Caco-2 (cell line): ENCODE measurements at regions not wholly inside any gene's neighbourhood (a gene's known extent, or its start where the extent isn't known, plus 50 kb on each side); places are given as distances from the start of the nearest gene placed in this dataset.

Experiments
- BruUV-seq: library from RNA; stranded (reverse); fragments of 400-500 nt; replicated peaks from 2 replicates; lab custom pipeline; 2021; lab: Mats Ljungman, UMichigan
- CTCF ChIA-PET: fragments of 300-600 bp; sonication (Branson Sonifier 250); formaldehyde crosslinking; loops from one replicate; lab custom pipeline; 2022; ENCODE audit warnings: antibody characterized with exemption; lab: Charles Lee
- POLR2A ChIA-PET: fragments of 300-600 bp; sonication (Branson Sonifier 250); formaldehyde crosslinking; loops from one replicate; lab custom pipeline; 2022; ENCODE audit warnings: antibody characterized with exemption; lab: Charles Lee
- DNase-seq, 2 experiments: peaks; one replicate each; pipeline versions ENCODE4 v3.0.0 to v3.0.0-alpha.2; 2020 to 2022
- H3K27me3 ChIP-seq: replicated peaks from 2 replicates; pipeline ENCODE4 v1.6.0; 2011; ENCODE audit warnings: low read length; ENCODE audit not compliant: control insufficient read depth, insufficient read depth
- H3K36me3 ChIP-seq: 2 replicates; pipeline ENCODE4 v1.5.1; 2011; ENCODE audit warnings: low read length; ENCODE audit not compliant: control insufficient read depth, insufficient read depth
- H3K4me1 ChIP-seq: fragments of 250-450 bp; sonication (Bioruptor Pico); 2 replicates; pipeline ENCODE4 v1.5.1; 2020; ENCODE audit warnings: mild to moderate bottlenecking
- H3K4me3 ChIP-seq: 2 replicates; pipeline ENCODE4 v1.5.1; 2011; ENCODE audit warnings: low read depth, mild to moderate bottlenecking, control low read depth, low read length
- H3K9me3 ChIP-seq: fragments of 250-450 bp; sonication (Bioruptor Pico); 2 replicates; pipeline ENCODE4 v1.5.1; 2020; ENCODE audit warnings: mild to moderate bottlenecking, moderate library complexity
- H3K27ac Mint-ChIP-seq: one replicate; pipeline ENCODE4 v1.8.0; 2022; ENCODE audit warnings: mixed read lengths; ENCODE audit not compliant: unreplicated experiment
- H3K27me3 Mint-ChIP-seq: one replicate; pipeline ENCODE4 v1.8.0; 2022; ENCODE audit warnings: mixed read lengths; ENCODE audit not compliant: insufficient read depth, unreplicated experiment
- H3K36me3 Mint-ChIP-seq: one replicate; pipeline ENCODE4 v1.8.0; 2022; ENCODE audit warnings: mild to moderate bottlenecking, mixed read lengths; ENCODE audit not compliant: insufficient read depth, unreplicated experiment
- H3K4me1 Mint-ChIP-seq: one replicate; pipeline ENCODE4 v1.8.0; 2022; ENCODE audit warnings: low read depth, mixed read lengths; ENCODE audit not compliant: unreplicated experiment
- H3K4me3 Mint-ChIP-seq: one replicate; pipeline ENCODE4 v1.8.0; 2022; ENCODE audit warnings: mild to moderate bottlenecking, moderate library complexity, mixed read lengths; ENCODE audit not compliant: unreplicated experiment
- H3K9me3 Mint-ChIP-seq: one replicate; pipeline ENCODE4 v1.8.0; 2022; ENCODE audit warnings: mixed read lengths; ENCODE audit not compliant: unreplicated experiment
- CTCF ChIP-seq, 2 experiments: fragments of 200-600 bp in 1 of 2; IDR thresholded peaks; 1 replicate in 1 of 2; 2 replicates in 1 of 2; pipeline versions ENCODE4 v1.5.1 to v1.8.0; 2011 to 2022; ENCODE audit warnings: antibody characterized with exemption in 1 of 2, control low read depth in 1 of 2, inconsistent platforms in 1 of 2, low read depth in 1 of 2, low read length in 1 of 2, mild to moderate bottlenecking in 1 of 2, moderate library complexity in 1 of 2; ENCODE audit not compliant: insufficient read depth in 1 of 2, severe bottlenecking in 1 of 2, unreplicated experiment in 1 of 2
- intact Hi-C: fragments of 100-400 bp; cut with micrococcal nuclease; formaldehyde crosslinking; loops from one replicate; pipeline ENCODE4 v1.10.0; 2022; ENCODE audit not compliant: unreplicated experiment

GRCh38 chr20:12687476-12687875, 321.3 kb upstream of the SPTLC3 start:
- intact Hi-C loops: no loop called here
- no peak for DNase-seq
- no peaks in the 10 kb centered on the region for H3K36me3 Mint-ChIP-seq
- TF ChIP-seq CTCF (IDR thresholded peaks at IDR 0.05; ENCODE audit: insufficient read depth in 1 of 2, low read depth in 1 of 2, low read length in 1 of 2, severe bottlenecking in 1 of 2, unreplicated experiment in 1 of 2): no peak
- ChIA-PET CTCF (no interaction called here), POLR2A (no interaction called here)
- peaks cover 3% of the 10 kb centered on the region for H3K27me3 Mint-ChIP-seq
- no TSS peak for BruUV-seq
- no peaks in the 10 kb centered on the region for H3K9me3 Mint-ChIP-seq
- H3K36me3 ChIP-seq: no peaks in the 10 kb centered on the region
- no peak overlapping the region for H3K27ac Mint-ChIP-seq
- no peaks in the 10 kb centered on the region for H3K4me1 Mint-ChIP-seq
- H3K9me3 ChIP-seq: no peaks in the 10 kb centered on the region
- no peak overlapping the region for H3K4me3 ChIP-seq
- no peaks in the 10 kb centered on the region for H3K27me3 ChIP-seq
- no peak overlapping the region for H3K4me3 Mint-ChIP-seq
- no peaks in the 10 kb centered on the region for H3K4me1 ChIP-seq

GRCh38 chr20:12695937-12696336, 312.8 kb upstream of the SPTLC3 start:
- POLR2A ChIA-PET: no interaction called here
- no peaks in the 10 kb centered on the region for H3K4me1 ChIP-seq
- peaks cover 4% of the 10 kb centered on the region for H3K27me3 Mint-ChIP-seq

GRCh38 chr20:12698817-12699216, 310.0 kb upstream of the SPTLC3 start:
- Histone ChIP-seq H3K4me3 (no peak overlapping the region), H3K9me3 (no peaks in the 10 kb centered on the region), H3K36me3 (no peaks in the 10 kb centered on the region), H3K4me1 (no peaks in the 10 kb centered on the region), H3K27me3 (no peaks in the 10 kb centered on the region)
- no peak for DNase-seq
- ChIA-PET POLR2A (no interaction called here), CTCF (no interaction called here)
- BruUV-seq: no TSS peak
- Mint-ChIP-seq H3K36me3 (no peaks in the 10 kb centered on the region), H3K4me3 (no peak overlapping the region), H3K27me3 (no peaks in the 10 kb centered on the region), H3K9me3 (no peaks in the 10 kb centered on the region), H3K4me1 (no peaks in the 10 kb centered on the region), H3K27ac (no peak overlapping the region)
- no peak for TF ChIP-seq CTCF (IDR thresholded peaks at IDR 0.05; ENCODE audit: insufficient read depth in 1 of 2, low read depth in 1 of 2, low read length in 1 of 2, severe bottlenecking in 1 of 2, unreplicated experiment in 1 of 2)
- intact Hi-C loops: no loop called here

More at GRCh38 chr20:12695937-12696336, 312.8 kb upstream of the SPTLC3 start:
- no peak for TF ChIP-seq CTCF (IDR thresholded peaks at IDR 0.05; ENCODE audit: insufficient read depth in 1 of 2, low read depth in 1 of 2, low read length in 1 of 2, severe bottlenecking in 1 of 2, unreplicated experiment in 1 of 2)
- H3K4me1 Mint-ChIP-seq: no peaks in the 10 kb centered on the region
- CTCF ChIA-PET: no interaction called here
- intact Hi-C loops: no loop called here
- no TSS peak for BruUV-seq
- no peak overlapping the region for H3K27ac Mint-ChIP-seq
- DNase-seq: no peak
- Histone ChIP-seq H3K9me3 (no peaks in the 10 kb centered on the region), H3K27me3 (no peaks in the 10 kb centered on the region), H3K4me3 (no peak overlapping the region), H3K36me3 (no peaks in the 10 kb centered on the region)
- H3K9me3 Mint-ChIP-seq: no peaks in the 10 kb centered on the region
- H3K4me3 Mint-ChIP-seq: no peak overlapping the region
- H3K36me3 Mint-ChIP-seq: no peaks in the 10 kb centered on the region
